ENCODE measurements at regions not wholly inside any gene's neighbourhood (a gene's known extent, or its start where the extent isn't known, plus 50 kb on each side); places are given as distances from the start of the nearest gene placed in this dataset.

- DNase-seq (ENCODE audit: low spot score) (no peak), FAIRE-seq (no peak)
These were observed 73.2 kb upstream of the EGLN3 start for GRCh38 chr14:34023824-34024767.

- FAIRE-seq = no peak
- no peak for DNase-seq (ENCODE audit: low spot score)
These were observed 70.2 kb upstream of the EGLN3 start for GRCh38 chr14:34021096-34021495.

GRCh38 chr14:34020014-34020413 is 69.1 kb upstream of the EGLN3 start:
- DNase-seq (ENCODE audit: low spot score) (no peak), FAIRE-seq (no peak)

- FAIRE-seq (no peak), DNase-seq (ENCODE audit: low spot score) (no peak)
These were observed 67.8 kb upstream of the EGLN3 start for GRCh38 chr14:34018564-34019244.

GRCh38 chr14:34018125-34018524 is 67.3 kb upstream of the EGLN3 start:
- DNase-seq (ENCODE audit: low spot score) (no peak), FAIRE-seq (no peak)

- DNase-seq (ENCODE audit: low spot score) = no peak
- no peak for FAIRE-seq
These were observed 64.5 kb upstream of the EGLN3 start for GRCh38 chr14:34015383-34015782.

- FAIRE-seq (no peak), DNase-seq (ENCODE audit: low spot score) (no peak)
These were observed 64.1 kb upstream of the EGLN3 start for GRCh38 chr14:34014936-34015335.

- no peak for DNase-seq (ENCODE audit: low spot score)
These were observed 62.8 kb upstream of the EGLN3 start for GRCh38 chr14:34013721-34014060.

GRCh38 chr14:34012978-34013720 is 62.3 kb upstream of the EGLN3 start:
- no peak for FAIRE-seq
- DNase-seq (ENCODE audit: low spot score) = no peak

More at GRCh38 chr14:34013721-34014060, 62.8 kb upstream of the EGLN3 start:
- no peak for FAIRE-seq

- FAIRE-seq (no peak), DNase-seq (ENCODE audit: low spot score) (no peak)
These were observed 61.5 kb upstream of the EGLN3 start for GRCh38 chr14:34012369-34012768.

GRCh38 chr14:34009956-34010355 is 59.1 kb upstream of the EGLN3 start:
- DNase-seq (ENCODE audit: low spot score) (no peak), FAIRE-seq (no peak)

- no peak for DNase-seq (ENCODE audit: low spot score)
- no peak for FAIRE-seq
These were observed 57.0 kb upstream of the EGLN3 start for GRCh38 chr14:34007902-34008301.

GRCh38 chr14:34005901-34006300 is 55.0 kb upstream of the EGLN3 start:
- DNase-seq (ENCODE audit: low spot score) (no peak), FAIRE-seq (no peak)

- FAIRE-seq = no peak
- DNase-seq (ENCODE audit: low spot score) = no peak
These were observed 54.0 kb upstream of the EGLN3 start for GRCh38 chr14:34004881-34005280.

GRCh38 chr14:34003691-34004090 is 52.8 kb upstream of the EGLN3 start:
- DNase-seq (ENCODE audit: low spot score) = no peak
- FAIRE-seq = no peak

- DNase-seq (ENCODE audit: low spot score) (no peak), FAIRE-seq (no peak)
These were observed 52.3 kb upstream of the EGLN3 start for GRCh38 chr14:34003082-34003668.
